Pancreas (tissue), 10 donors: ENCODE measurements at regions not wholly inside any gene's neighbourhood (a gene's known extent, or its start where the extent isn't known, plus 50 kb on each side); places are given as distances from the start of the nearest gene placed in this dataset.

Source experiments
- ATAC-seq, 4 donors: fragments of 200-7000 bp; cut with Tn5 transposase; one replicate each; pipeline versions ENCODE4 v1.8.0 to v1.9.1; 2020; ENCODE audit warnings: mild to moderate bottlenecking in 4 of 4, moderate library complexity in 4 of 4
- DNase-seq, 6 donors: peaks; one replicate each; pipeline ENCODE4 v3.0.0-alpha.2; 2020
- FAIRE-seq: peaks from 2 replicates; lab custom pipeline; 2012; peaks lifted over from hg19 to GRCh38; lab: Jason Lieb, UNC
- H3K27ac ChIP-seq, 4 donors: fragments of 200-600 bp; sonication (generic); 1 replicate in 3 of 4; 2 replicates in 1 of 4; pipeline versions ENCODE4 v1.5.0 to v1.8.0; 2020
- H3K27me3 ChIP-seq, 4 donors: fragments of 200-600 bp; one replicate each; pipeline ENCODE4 v1.8.0; 2021
- H3K36me3 ChIP-seq, 3 donors: fragments of 200-600 bp; sonication (generic) in 1 of 3; one replicate each; pipeline versions ENCODE4 v1.5.0 to v1.8.0; 2020 to 2021
- H3K4me1 ChIP-seq, 3 donors: fragments of 200-600 bp; one replicate each; pipeline ENCODE4 v1.8.0; 2021
- H3K4me3 ChIP-seq, 4 donors: fragments of 200-600 bp; sonication (generic) in 2 of 4; one replicate each; pipeline versions ENCODE4 v1.5.0 to v1.8.0; 2020 to 2021
- H3K9me3 ChIP-seq, 4 donors: fragments of 200-600 bp; one replicate each; pipeline ENCODE4 v1.8.0; 2021
- WGBS, 2 donors: extraction: QIAGEN DNeasy Blood & Tissue Kit; methylation state at CpG; one replicate each; pipeline ENCODE4 v1.1.7; 2013; 5-methylcytosine and 5-hydroxymethylcytosine counted together
- intact Hi-C, 3 donors: fragments of 100-400 bp; cut with DNase I; formaldehyde crosslinking; loops; one replicate each; pipeline versions ENCODE4 v1.11.1 to v1.14.2; 2022
- TF ChIP-seq, protein P1 (sequence below), 4 donors: fragments of 200-600 bp; sonication (generic) in 3 of 4; IDR thresholded peaks; one replicate each; pipeline versions ENCODE4 v1.5.0 to v1.8.0; 2021; ENCODE audit warnings: antibody characterized with exemption in 4 of 4
- donor health status: healthy with polysubstance abuse.
- donor health status: DM: no; HTN: no; CAD: no; lungs with moderate emphysema.
- donor health status: DM: no; HTN: no; CAD: no.
- donor health status: control.
- donor health status: control.
- donor health status: Bipolar disorder and iron deficiency.
- donor health status: DM: yes; HTN: yes; CAD: no.
- donor health status: DM: no; HTN: no; CAD: no.
- donor health status: DM: no; HTN: no; CAD: no.
- donor health status: DM: yes; HTN: yes; CAD: no.

GRCh38 chrX:125694171-125694570 is 374.5 kb downstream of the TEX13C start:
- no peaks in the 10 kb centered on the region for H3K4me1 ChIP-seq
- WGBS, 2 donors = 31 to 50% methylated on average over 1 of the region's 1 CpG
- H3K4me3 ChIP-seq = no peak overlapping the region
- H3K27ac ChIP-seq = no peak overlapping the region
- ATAC-seq (no peak), DNase-seq (no peak), FAIRE-seq (no peak)
- no peaks in the 10 kb centered on the region for H3K9me3 ChIP-seq
- TF ChIP-seq, protein P1, sequence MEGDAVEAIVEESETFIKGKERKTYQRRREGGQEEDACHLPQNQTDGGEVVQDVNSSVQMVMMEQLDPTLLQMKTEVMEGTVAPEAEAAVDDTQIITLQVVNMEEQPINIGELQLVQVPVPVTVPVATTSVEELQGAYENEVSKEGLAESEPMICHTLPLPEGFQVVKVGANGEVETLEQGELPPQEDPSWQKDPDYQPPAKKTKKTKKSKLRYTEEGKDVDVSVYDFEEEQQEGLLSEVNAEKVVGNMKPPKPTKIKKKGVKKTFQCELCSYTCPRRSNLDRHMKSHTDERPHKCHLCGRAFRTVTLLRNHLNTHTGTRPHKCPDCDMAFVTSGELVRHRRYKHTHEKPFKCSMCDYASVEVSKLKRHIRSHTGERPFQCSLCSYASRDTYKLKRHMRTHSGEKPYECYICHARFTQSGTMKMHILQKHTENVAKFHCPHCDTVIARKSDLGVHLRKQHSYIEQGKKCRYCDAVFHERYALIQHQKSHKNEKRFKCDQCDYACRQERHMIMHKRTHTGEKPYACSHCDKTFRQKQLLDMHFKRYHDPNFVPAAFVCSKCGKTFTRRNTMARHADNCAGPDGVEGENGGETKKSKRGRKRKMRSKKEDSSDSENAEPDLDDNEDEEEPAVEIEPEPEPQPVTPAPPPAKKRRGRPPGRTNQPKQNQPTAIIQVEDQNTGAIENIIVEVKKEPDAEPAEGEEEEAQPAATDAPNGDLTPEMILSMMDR (IDR thresholded peaks at IDR 0.05) = no peak
- H3K36me3 ChIP-seq = no peaks in the 10 kb centered on the region
- intact Hi-C loops = no loop called here
- H3K27me3 ChIP-seq = no peaks in the 10 kb centered on the region

DNA sequence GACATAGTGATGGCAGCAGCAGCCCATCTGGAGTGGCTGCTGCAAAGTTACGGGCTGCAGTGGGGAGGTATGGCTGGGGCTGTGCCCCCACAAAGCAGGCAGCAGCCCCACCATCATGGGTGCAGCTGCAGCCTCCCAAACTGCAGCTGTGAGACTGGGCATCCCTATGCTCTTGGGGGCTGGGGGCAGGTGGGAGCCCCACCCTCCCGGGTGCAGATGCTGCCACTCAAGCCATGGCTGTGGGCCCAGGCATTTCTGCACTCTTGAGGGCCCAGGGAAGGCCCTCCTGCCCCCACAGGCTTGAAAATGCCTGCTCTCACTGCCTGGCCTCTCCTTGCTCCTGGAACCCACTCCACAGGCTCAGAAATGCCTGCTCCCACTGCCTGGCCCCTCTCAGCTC is 389.4 kb downstream of the TEX13C start:
- WGBS, 2 donors = 33 to 40% methylated on average over 2 of the region's 2 CpGs
- FAIRE-seq (no peak), ATAC-seq (no peak), DNase-seq (no peak)
- Histone ChIP-seq H3K36me3 (no peaks in the 10 kb centered on the region), H3K4me3 (no peak overlapping the region), H3K27me3 (no peaks in the 10 kb centered on the region), H3K9me3 (no peaks in the 10 kb centered on the region), H3K27ac (no peak overlapping the region), H3K4me1 (no peaks in the 10 kb centered on the region)
- TF ChIP-seq, protein P1 (IDR thresholded peaks at IDR 0.05) = no peak
- intact Hi-C loops = no loop called here

GRCh38 chrX:125709532-125709931 is 389.9 kb downstream of the TEX13C start:
- intact Hi-C loops = no loop called here

GRCh38 chrX:125710403-125711062 is 390.9 kb downstream of the TEX13C start:
- TF ChIP-seq, protein P1 (IDR thresholded peaks at IDR 0.05) = no peak
- Histone ChIP-seq H3K27ac (no peak overlapping the region), H3K27me3 (no peaks in the 10 kb centered on the region), H3K36me3 (no peaks in the 10 kb centered on the region), H3K4me3 (no peak overlapping the region), H3K9me3 (no peaks in the 10 kb centered on the region), H3K4me1 (no peaks in the 10 kb centered on the region)
- ATAC-seq = no peak
- 67 to 72% methylated on average over 8 of the region's 8 CpGs for WGBS, 2 donors
- peak in 1 of 6 donors; percentile 34 for DNase-seq
- intact Hi-C loops = no loop called here
- no peak for FAIRE-seq

More at GRCh38 chrX:125709532-125709931, 389.9 kb downstream of the TEX13C start:
- TF ChIP-seq, protein P1 (IDR thresholded peaks at IDR 0.05) = no peak
- Histone ChIP-seq H3K27me3 (no peaks in the 10 kb centered on the region), H3K27ac (no peak overlapping the region), H3K4me1 (no peaks in the 10 kb centered on the region), H3K9me3 (no peaks in the 10 kb centered on the region), H3K36me3 (no peaks in the 10 kb centered on the region), H3K4me3 (no peak overlapping the region)
- ATAC-seq = no peak
- FAIRE-seq = no peak
- DNase-seq = no peak
- 57 to 75% methylated on average over 4 of the region's 4 CpGs for WGBS, 2 donors

GRCh38 chrX:125711103-125711502 is 391.4 kb downstream of the TEX13C start:
- no peak overlapping the region for H3K27ac ChIP-seq
- no peak overlapping the region for H3K4me3 ChIP-seq
- DNase-seq (no peak), FAIRE-seq (no peak), ATAC-seq (no peak)
- intact Hi-C loops = no loop called here
- no peaks in the 10 kb centered on the region for H3K4me1 ChIP-seq
- WGBS, 2 donors = 17 to 35% methylated on average over 1 of the region's 1 CpG
- no peaks in the 10 kb centered on the region for H3K9me3 ChIP-seq
- no peaks in the 10 kb centered on the region for H3K27me3 ChIP-seq
- TF ChIP-seq, protein P1 (IDR thresholded peaks at IDR 0.05) = no peak
- H3K36me3 ChIP-seq = no peaks in the 10 kb centered on the region
